Heart left ventricle (tissue), 13 donors: ENCODE measurements at regions not wholly inside any gene's neighbourhood (a gene's known extent, or its start where the extent isn't known, plus 50 kb on each side); places are given as distances from the start of the nearest gene placed in this dataset.

ENCODE experiments used
- POLR2A ChIP-seq, 2 donors: fragments of 450-650 bp; IDR thresholded peaks; one replicate each; pipeline ENCODE4 v1.6.1; 2017; ENCODE audit warnings: antibody characterized with exemption in 2 of 2, mild to moderate bottlenecking in 2 of 2, moderate library complexity in 2 of 2
- TF ChIP-seq, protein P1 (sequence below), 12 donors: fragments of 200-600 bp; sonication (generic) in 4 of 12; IDR thresholded peaks; one replicate each; pipeline versions ENCODE4 v1.5.0 to v1.8.0; 2018 to 2022; ENCODE audit warnings: antibody characterized with exemption in 12 of 12, mild to moderate bottlenecking in 5 of 12
- donor health status: ischemic (EF 13 %, LVEDD 7.1; RV severe dilation, severe dysfunction).
- donor health status: DM: no; HTN: yes; CAD: no.
- donor health status: DM: no; HTN: no; CAD: no.
- donor health status: ischemic (EF 25% LVEDD 6.9; RV normal size, moderate dysfunction).
- donor health status: ischemic (EF 25% LVEDD 5.7; RV mildly dilated, moderate dysfunction).
- donor health status: ischemic (EF 35%, LVEDD 5.7; RV mildly dilated, moderate dysfunction).
- donor health status: nonischemic (EF 11% LVEDD 7.7; RV severe dilation, severe dysfunction).
- donor health status: DM: yes; HTN: yes; CAD: no.
- donor health status: PGD.
- donor health status: ischemic (EF 29% LVEDD 5.4; RV normal size, mild dysfunction).
- donor health status: nonischemic (EF 23%, LVEDD 6.1; RV moderate dilation, normal function).

DNA sequence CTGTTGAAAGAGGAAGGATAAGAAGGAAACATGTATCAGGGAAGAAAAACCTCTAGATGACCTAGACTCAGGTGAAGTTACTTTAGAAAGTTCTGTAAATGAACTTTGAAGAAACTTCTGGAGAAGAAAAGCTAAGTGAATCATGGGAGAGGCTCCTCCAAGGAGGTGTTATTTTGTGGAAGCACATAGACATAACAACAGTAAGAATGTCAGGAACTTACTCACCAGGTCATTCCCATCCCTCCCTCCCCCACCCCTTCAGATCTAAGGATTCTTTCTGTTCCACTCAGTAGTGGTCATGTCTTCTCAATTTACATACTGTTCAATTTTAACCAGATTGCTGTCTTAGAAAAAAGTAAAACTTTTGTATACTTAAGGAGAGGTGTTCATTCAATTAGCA is 310.5 kb upstream of the DDX53 start:
- TF ChIP-seq POLR2A (IDR thresholded peaks at IDR 0.05), result no peak
- TF ChIP-seq, protein P1, sequence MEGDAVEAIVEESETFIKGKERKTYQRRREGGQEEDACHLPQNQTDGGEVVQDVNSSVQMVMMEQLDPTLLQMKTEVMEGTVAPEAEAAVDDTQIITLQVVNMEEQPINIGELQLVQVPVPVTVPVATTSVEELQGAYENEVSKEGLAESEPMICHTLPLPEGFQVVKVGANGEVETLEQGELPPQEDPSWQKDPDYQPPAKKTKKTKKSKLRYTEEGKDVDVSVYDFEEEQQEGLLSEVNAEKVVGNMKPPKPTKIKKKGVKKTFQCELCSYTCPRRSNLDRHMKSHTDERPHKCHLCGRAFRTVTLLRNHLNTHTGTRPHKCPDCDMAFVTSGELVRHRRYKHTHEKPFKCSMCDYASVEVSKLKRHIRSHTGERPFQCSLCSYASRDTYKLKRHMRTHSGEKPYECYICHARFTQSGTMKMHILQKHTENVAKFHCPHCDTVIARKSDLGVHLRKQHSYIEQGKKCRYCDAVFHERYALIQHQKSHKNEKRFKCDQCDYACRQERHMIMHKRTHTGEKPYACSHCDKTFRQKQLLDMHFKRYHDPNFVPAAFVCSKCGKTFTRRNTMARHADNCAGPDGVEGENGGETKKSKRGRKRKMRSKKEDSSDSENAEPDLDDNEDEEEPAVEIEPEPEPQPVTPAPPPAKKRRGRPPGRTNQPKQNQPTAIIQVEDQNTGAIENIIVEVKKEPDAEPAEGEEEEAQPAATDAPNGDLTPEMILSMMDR (IDR thresholded peaks at IDR 0.05), result no peak
